Muscle of back (tissue), 3 donors: ENCODE measurements at regions not wholly inside any gene's neighbourhood (a gene's known extent, or its start where the extent isn't known, plus 50 kb on each side); places are given as distances from the start of the nearest gene placed in this dataset.
A peak's percentile ranks its signal among the peaks of the same experiment; 100 is the strongest.
"Not testable (repeated sequence)": the region's sequence is repeated elsewhere in the genome, so short reads cannot be mapped to it uniquely, and the experiment has no call there.

Source experiments
- DNase-seq, 3 donors: peaks; one replicate each; pipeline versions ENCODE4 v3.0.0 to v3.0.0-alpha.2; 2013

- no peak for DNase-seq
Observed at GRCh38 chr6:112459758-112460304, 112.7 kb downstream of the RFPL4B start.

- no peak for DNase-seq
Observed at GRCh38 chr6:112464901-112465665, 118.0 kb downstream of the RFPL4B start.

GRCh38 chr6:112466373-112467151, 119.4 kb downstream of the RFPL4B start:
- DNase-seq = peak in 1 of 3 donors; percentile 65

- peak in 1 of 3 donors; percentile 66 for DNase-seq
Observed at GRCh38 chr6:112468359-112468758, 121.2 kb downstream of the RFPL4B start.

GRCh38 chr6:112469306-112469705, 122.2 kb downstream of the RFPL4B start:
- DNase-seq = no peak

GRCh38 chr6:112470376-112470775, 123.2 kb downstream of the RFPL4B start:
- DNase-seq = no peak

GRCh38 chr6:112470950-112471349, 123.8 kb downstream of the RFPL4B start:
- DNase-seq = no peak

- peak in 1 of 3 donors; percentile 73 for DNase-seq
Observed at GRCh38 chr6:112475083-112475482, 128.0 kb downstream of the RFPL4B start.

GRCh38 chr6:112477125-112477524, 130.0 kb downstream of the RFPL4B start:
- DNase-seq = no peak

- peak; percentile 84 to 91 (median 84) for DNase-seq
Observed at GRCh38 chr6:112478036-112478435, 130.9 kb downstream of the RFPL4B start.

GRCh38 chr6:112479975-112480374, 132.8 kb downstream of the RFPL4B start:
- DNase-seq = not testable (repeated sequence)

GRCh38 chr6:112480553-112480952, 133.4 kb downstream of the RFPL4B start:
- no peak for DNase-seq

- DNase-seq = peak in 1 of 3 donors; percentile 66
Observed at GRCh38 chr6:112481211-112481610, 134.1 kb downstream of the RFPL4B start.

- no peak for DNase-seq
Observed at GRCh38 chr6:112482373-112482772, 135.2 kb downstream of the RFPL4B start.

GRCh38 chr6:112485120-112485826, 138.1 kb downstream of the RFPL4B start:
- DNase-seq = peak in 1 of 3 donors; percentile 59

- DNase-seq = peak in 1 of 3 donors; percentile 52
Observed at GRCh38 chr6:112485827-112486212, 138.7 kb downstream of the RFPL4B start.

GRCh38 chr6:112486454-112486853, 139.3 kb downstream of the RFPL4B start:
- peak in 1 of 3 donors; percentile 42 for DNase-seq

- DNase-seq = no peak
Observed at GRCh38 chr6:112488238-112488637, 141.1 kb downstream of the RFPL4B start.

- peak; percentile 82 to 96 (median 88) for DNase-seq
Observed at GRCh38 chr6:112501705-112502104, 154.6 kb downstream of the RFPL4B start.

- peak in 1 of 3 donors; percentile 28 for DNase-seq
Observed at GRCh38 chr6:112502351-112503090, 155.4 kb downstream of the RFPL4B start.

- DNase-seq = peak in 2 of 3 donors; percentile 32 to 64
Observed at GRCh38 chr6:112503091-112503596, 156.0 kb downstream of the RFPL4B start.
